Thyroid gland (tissue), 4 donors: ENCODE measurements at regions not wholly inside any gene's neighbourhood (a gene's known extent, or its start where the extent isn't known, plus 50 kb on each side); places are given as distances from the start of the nearest gene placed in this dataset.

Source experiments
- DNase-seq, 2 donors: peaks; one replicate each; pipeline ENCODE4 v3.0.0-alpha.2; 2019
- H3K27ac ChIP-seq, 3 donors: fragments of 200-600 bp; sonication (generic); 1 replicate in 2 of 3; 2 replicates in 1 of 3; pipeline ENCODE4 v1.5.1; 2016 to 2019; ENCODE audit warnings: mild to moderate bottlenecking in 1 of 3, moderate library complexity in 1 of 3
- H3K27me3 ChIP-seq: fragments of 200-600 bp; sonication (generic); one replicate; pipeline ENCODE4 v1.5.1; 2019
- H3K36me3 ChIP-seq, 2 donors: fragments of 200-600 bp; sonication (generic); one replicate each; pipeline ENCODE4 v1.5.1; 2016 to 2019
- H3K4me1 ChIP-seq, 2 donors: fragments of 200-600 bp; sonication (generic); one replicate each; pipeline ENCODE4 v1.5.1; 2017 to 2019
- H3K4me3 ChIP-seq, 3 donors: fragments of 200-600 bp; sonication (generic); replicated peaks in 1 of 3; 1 replicate in 2 of 3; 2 replicates in 1 of 3; pipeline ENCODE4 v1.5.1; 2016; ENCODE audit warnings: mild to moderate bottlenecking in 1 of 3
- H3K9me3 ChIP-seq: fragments of 200-600 bp; sonication (generic); one replicate; pipeline ENCODE4 v1.5.1; 2017
- CTCF ChIP-seq, 6 experiments: fragments of 200-600 bp in 3 of 6; fragments of 450-650 bp in 3 of 6; sonication (generic) in 3 of 6; IDR thresholded peaks; one replicate each; pipeline ENCODE4 v1.5.1; 2016 to 2019; ENCODE audit warnings: antibody characterized with exemption in 6 of 6, mild to moderate bottlenecking in 2 of 6, inconsistent platforms in 1 of 6, moderate library complexity in 1 of 6
- POLR2A ChIP-seq, 2 donors: fragments of 450-650 bp; IDR thresholded peaks; one replicate each; pipeline ENCODE4 v1.6.1; 2017; ENCODE audit warnings: antibody characterized with exemption in 2 of 2, mild to moderate bottlenecking in 2 of 2, moderate library complexity in 1 of 2
- WGBS, 2 donors: methylation state at CpG; one replicate each; pipeline ENCODE4 v1.1.5; 2017; 5-methylcytosine and 5-hydroxymethylcytosine counted together
- intact Hi-C: fragments of 100-400 bp; cut with DNase I; formaldehyde crosslinking; loops from one replicate; pipeline ENCODE4 v1.15.1; 2023

DNA sequence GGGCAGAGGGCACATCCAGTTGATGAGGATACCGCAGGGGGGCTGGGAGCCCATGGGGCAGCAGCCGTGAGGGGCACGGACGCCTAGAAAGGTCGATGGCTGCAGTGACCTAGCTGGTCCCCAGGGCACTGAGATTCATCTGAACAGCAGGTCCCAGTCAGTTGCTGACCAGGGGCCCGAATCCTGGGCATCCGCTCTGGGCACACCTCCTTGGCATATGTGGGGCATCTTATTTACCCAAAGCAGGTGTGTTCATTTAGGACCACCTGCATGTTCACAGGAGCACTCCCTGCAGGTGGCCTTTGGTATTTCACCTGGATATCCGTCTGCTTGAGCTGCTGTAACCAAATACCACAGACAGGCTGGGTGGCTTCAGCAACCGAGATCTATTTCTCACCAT lies 72.0 kb upstream of the ODC1 start:
- Histone ChIP-seq H3K9me3 (no peaks in the 10 kb centered on the region), H3K36me3 (no peaks in the 10 kb centered on the region), H3K27me3 (no peaks in the 10 kb centered on the region), H3K27ac (no peak overlapping the region), H3K4me1 (no peaks in the 10 kb centered on the region), H3K4me3 (no peak overlapping the region)
- intact Hi-C loops, result no loop called here
- TF ChIP-seq CTCF (IDR thresholded peaks at IDR 0.05) (no peak), POLR2A (IDR thresholded peaks at IDR 0.05) (no peak)
- 86 to 90% methylated on average over 9 of the region's 9 CpGs for WGBS, 2 donors
- DNase-seq, result no peak

DNA sequence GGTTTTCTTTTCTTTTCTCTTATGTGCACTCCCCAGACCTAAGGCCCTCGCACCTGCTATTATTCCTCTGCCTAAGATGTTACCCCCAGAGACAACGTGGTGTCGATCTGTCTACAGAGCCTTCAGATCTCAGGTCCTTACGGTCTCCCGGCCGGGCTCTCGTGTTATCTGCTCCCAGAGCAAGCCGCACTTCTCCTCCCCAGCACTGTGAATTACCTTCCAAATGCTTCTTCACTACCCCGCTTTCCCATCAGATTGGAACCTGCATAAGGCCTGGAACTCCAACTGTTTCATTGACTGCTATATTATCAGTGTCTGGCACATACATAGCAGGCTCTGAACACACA lies 71.2 kb upstream of the ODC1 start:
- no peak for TF ChIP-seq POLR2A (IDR thresholded peaks at IDR 0.05)
- TF ChIP-seq CTCF (IDR thresholded peaks at IDR 0.05), result no peak
- DNase-seq, result no peak
- WGBS, 2 donors, result 93 to 95% methylated on average over 9 of the region's 9 CpGs

GRCh38 chr2:10518470-10519393 lies 70.6 kb upstream of the ODC1 start:
- WGBS, 2 donors, result 91 to 95% methylated on average over 19 to 20 of the region's 20 CpGs
- TF ChIP-seq POLR2A (IDR thresholded peaks at IDR 0.05) (no peak), CTCF (IDR thresholded peaks at IDR 0.05) (no peak)
- Histone ChIP-seq H3K4me3 (no peak overlapping the region), H3K9me3 (no peaks in the 10 kb centered on the region), H3K36me3 (no peaks in the 10 kb centered on the region), H3K27ac (no peak overlapping the region), H3K27me3 (no peaks in the 10 kb centered on the region), H3K4me1 (no peaks in the 10 kb centered on the region)
- intact Hi-C loops, result no loop called here
- no peak for DNase-seq

More for the DNA sequence above, 71.2 kb upstream of the ODC1 start:
- Histone ChIP-seq H3K27me3 (no peaks in the 10 kb centered on the region), H3K27ac (no peak overlapping the region), H3K36me3 (no peaks in the 10 kb centered on the region), H3K9me3 (no peaks in the 10 kb centered on the region), H3K4me1 (no peaks in the 10 kb centered on the region), H3K4me3 (no peak overlapping the region)
- intact Hi-C loops, result no loop called here

GRCh38 chr2:10517351-10518043 lies 69.4 kb upstream of the ODC1 start:
- no peaks in the 10 kb centered on the region for H3K36me3 ChIP-seq
- no peaks in the 10 kb centered on the region for H3K4me1 ChIP-seq
- 93 to 94% methylated on average over 9 of the region's 9 CpGs for WGBS, 2 donors
- no peak for DNase-seq
- H3K27ac ChIP-seq, result no peak overlapping the region
- TF ChIP-seq CTCF (IDR thresholded peaks at IDR 0.05) (no peak), POLR2A (IDR thresholded peaks at IDR 0.05) (no peak)
- no peaks in the 10 kb centered on the region for H3K27me3 ChIP-seq
- no peaks in the 10 kb centered on the region for H3K9me3 ChIP-seq
- intact Hi-C loops, result no loop called here
- H3K4me3 ChIP-seq, result no peak overlapping the region

DNA sequence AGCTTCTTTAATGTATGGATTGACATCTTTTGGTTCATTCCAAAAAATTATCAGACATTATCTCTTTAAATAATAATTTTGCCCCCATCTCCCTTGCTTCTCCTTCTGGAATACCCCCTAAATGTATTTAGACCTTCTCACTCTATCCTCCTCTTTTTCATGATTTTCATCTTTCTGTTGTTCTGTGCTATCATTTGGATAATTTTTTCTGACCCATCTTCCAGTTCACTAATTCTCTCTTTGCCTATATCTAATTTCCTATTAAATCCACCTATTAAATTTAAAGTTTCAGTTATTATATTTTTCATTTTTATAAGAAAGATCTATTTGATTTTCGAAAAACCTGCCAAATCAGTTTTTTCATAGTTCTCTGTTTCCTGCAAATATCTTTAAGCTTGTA lies 67.8 kb upstream of the ODC1 start:
- Histone ChIP-seq H3K27ac (no peak overlapping the region), H3K4me1 (no peaks in the 10 kb centered on the region), H3K9me3 (no peaks in the 10 kb centered on the region), H3K27me3 (no peaks in the 10 kb centered on the region), H3K4me3 (no peak overlapping the region), H3K36me3 (no peaks in the 10 kb centered on the region)
- TF ChIP-seq POLR2A (IDR thresholded peaks at IDR 0.05) (no peak), CTCF (IDR thresholded peaks at IDR 0.05) (no peak)
- intact Hi-C loops, result no loop called here
- no peak for DNase-seq
- WGBS, 2 donors, result 44 to 100% methylated on average over 1 of the region's 1 CpG
